HG03558 (cell line): ENCODE measurements at regions not wholly inside any gene's neighbourhood (a gene's known extent, or its start where the extent isn't known, plus 50 kb on each side); places are given as distances from the start of the nearest gene placed in this dataset.
"Not testable (repeated sequence)": the region's sequence is repeated elsewhere in the genome, so short reads cannot be mapped to it uniquely, and the experiment has no call there.

Source experiments
- ATAC-seq: cut with Tn5 transposase; IDR thresholded peaks from one replicate; pipeline ENCODE4 v1.9.1; 2021; ENCODE audit warnings: moderate number of reproducible peaks; ENCODE audit not compliant: unreplicated experiment; ENCODE audit errors: extremely low read depth

DNA sequence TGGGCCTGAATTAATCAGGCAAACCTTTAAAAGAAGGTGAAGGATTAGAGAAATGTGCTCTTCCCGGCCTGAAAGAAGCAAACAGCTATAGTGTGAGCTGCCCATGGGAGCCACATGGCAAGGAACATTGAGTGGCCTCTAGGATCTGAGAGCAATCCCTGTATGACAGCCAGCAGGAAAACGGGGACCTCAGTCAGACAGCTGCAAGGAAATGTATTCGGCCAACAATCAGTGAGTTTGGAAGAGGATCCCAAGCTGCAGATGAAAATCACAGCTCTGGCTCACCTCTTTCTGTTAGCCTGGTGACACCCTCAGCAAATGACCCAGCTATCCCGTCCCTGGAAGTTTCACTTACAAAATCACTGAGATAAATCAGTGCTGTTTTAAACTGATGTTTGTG lies 309.2 kb downstream of the SH3GL2 start:
- ATAC-seq = no peak

DNA sequence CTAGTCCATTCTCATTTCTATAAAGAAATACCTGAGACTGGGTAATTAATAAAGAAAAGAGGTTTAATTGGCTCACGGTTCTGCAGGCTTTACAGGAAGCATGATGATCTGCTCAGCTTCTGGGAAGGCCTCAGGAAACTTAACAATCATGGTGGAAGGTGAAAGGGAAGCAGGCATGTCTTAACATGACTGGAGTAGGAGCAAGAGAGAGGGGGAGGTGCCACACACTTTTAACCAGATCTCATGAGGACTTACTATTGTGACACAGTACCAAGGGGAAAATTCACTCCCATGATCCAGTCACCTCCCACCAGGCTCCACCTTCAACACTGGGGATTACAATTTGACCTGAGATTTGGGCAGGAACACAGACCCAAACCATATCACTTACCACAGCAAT lies 310.1 kb downstream of the SH3GL2 start:
- not testable (repeated sequence) for ATAC-seq

DNA sequence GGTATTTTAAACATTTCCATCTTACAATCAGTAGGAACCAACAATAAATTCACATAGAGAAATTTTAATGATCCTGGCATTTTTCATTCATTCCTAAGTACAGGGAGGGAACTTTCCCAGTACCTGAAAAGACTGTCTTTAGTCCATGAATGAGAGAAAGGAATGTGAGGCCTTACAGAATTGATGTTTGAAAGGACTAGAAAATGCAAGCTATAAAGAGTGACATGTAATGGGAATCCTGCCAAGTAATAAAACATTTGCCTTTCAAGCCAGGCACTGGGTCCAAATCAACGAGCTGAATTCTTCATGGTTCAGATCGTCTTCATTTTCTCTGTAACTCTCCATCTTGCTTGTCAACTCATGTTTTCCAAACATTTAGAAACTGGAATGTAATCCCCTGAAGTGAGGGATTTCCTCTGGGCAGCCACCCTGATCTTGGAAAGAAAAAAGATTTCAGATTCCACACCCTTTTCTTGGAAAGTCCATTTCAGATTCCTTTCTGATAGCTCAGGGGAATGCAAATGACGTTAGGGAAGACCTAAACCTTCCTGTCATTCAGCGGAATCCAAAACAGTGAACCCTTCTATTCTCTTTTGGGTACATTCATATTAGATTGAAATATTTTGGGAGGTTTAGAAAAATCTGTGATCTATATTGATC lies 315.8 kb downstream of the SH3GL2 start:
- ATAC-seq = no peak

DNA sequence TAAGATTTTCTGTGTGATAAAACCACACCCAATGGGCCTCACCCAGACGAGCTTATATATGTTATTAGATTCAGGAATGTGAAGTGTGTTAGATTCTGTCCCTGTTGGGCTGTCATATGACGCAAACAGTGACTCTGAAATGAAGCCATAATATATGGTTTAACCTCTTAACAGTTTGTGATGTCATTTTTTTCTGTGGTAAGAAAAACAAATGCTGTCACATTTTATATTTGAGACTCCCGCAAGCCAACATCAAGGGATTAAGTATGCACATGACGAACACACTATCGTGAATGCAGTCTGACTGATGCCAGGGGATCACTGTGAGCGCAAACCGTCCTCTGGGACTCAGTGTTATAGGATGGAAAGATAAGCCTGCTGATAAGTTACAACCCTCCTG lies 321.7 kb downstream of the SH3GL2 start:
- no peak for ATAC-seq

DNA sequence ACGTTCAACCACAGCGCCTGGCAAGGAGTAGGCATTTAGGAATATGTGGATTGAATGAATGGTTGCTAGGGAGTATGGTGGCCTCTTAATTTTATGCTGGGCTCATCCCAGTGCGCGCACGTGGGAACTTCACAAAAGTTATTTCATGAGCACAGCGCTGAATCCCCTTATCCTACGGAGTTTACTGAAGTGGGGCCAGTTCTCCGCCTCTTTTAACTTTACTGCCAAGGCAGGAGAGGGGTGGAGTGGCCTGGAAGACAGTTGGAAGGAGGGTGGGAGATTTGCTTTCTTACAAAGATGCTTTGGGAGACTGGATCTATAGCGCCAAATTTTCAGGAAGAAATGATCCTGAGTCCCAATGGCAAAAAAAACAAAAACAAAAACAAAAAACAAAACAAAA lies 326.5 kb downstream of the SH3GL2 start:
- ATAC-seq = no peak

DNA sequence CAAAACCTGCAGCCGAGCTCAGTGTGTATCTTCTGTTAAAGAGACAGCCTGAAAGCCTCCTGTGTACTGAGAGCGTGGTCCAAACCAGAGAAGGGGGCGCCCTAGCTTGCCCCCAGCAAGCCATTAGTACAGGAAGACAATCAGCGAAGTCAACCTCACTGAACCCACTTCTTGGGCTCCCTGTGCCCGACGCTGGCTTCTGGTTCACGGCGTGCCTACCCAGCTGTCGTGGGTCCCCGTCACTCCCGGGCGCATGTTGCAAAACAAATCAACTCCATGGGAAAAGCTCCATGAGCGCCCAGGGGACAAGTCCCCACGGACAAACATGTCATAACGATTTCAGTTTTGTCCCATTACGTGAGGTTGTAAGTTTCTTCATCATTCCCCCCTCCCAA lies 326.9 kb downstream of the SH3GL2 start:
- ATAC-seq = no peak

DNA sequence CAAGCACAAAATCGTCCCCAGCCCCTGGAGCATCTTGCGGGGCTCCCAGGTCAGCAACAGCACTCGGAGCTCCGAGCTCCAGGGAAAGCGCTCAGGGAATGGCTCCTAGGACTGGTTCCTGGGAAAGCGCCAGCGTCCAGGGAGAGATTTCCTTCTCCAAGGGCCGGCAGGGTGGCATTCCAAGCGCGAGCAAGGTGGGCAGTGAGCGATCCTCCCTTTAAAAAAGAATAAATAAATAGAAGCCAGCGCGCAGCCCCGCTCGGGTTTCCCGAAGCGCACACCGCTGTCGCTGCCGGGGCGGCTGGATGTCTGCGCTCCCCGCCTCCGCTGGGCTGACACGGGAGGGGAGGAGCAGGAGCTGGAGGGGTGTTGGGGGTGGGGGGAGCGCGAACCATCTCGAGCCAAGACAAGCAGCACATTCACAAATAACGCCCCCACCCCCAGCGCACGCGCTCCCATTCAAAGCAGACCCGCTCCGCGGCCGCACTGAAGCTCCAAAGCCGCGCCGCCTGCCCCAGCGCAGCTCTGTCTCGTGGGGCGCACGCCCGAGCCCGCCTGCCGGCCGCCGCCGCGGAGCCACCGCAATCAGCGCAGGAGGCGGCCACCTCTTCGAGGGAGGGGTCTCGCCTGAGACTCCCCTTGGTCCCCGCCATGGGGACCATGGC lies 327.4 kb downstream of the SH3GL2 start:
- no peak for ATAC-seq

DNA sequence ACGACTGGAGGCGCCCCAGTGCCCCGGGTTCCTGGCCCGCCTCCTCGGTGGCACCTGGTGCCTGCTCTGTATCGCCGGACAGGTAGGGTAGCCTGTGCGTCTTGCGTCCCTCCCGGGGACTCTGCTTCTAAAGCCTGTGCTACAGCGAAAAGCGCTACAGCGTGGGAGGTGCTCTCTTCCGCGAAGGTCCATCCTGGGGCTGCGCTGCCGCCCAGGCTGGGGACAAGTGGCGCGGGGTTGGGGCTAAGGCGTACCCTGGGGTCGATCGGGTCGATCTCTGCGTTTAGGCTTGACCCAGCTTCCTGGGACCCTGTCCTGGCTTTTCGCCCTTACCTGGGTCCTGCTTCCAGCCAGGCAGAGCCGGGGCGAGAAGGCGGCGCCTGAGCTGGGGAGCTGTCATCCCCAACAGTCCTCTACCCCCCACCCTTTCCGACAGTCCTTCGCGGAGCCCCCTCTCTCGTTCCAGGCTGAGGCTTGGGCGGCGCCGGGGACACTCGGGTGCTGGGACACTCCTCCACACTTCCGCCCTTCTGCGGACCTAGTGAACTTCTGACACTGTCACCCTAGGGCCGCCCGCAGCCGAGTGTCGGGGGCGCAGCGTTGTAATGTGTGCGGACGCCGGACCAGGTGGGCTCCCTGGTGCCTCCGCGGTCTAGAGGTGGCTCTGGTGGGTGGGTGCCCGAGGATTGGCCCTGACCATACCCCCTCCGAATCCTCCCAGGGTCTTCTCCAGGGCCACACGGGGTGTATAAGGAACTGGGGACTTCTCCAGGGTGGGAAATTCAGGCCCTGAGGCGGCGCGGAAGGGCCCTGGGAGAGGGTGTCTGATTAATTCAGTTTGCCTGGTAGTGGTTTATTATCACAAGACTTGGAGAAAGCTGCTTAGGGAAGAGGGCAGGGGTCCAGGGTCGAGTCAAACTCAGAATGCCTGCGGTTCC lies 328.2 kb downstream of the SH3GL2 start:
- ATAC-seq = no peak

DNA sequence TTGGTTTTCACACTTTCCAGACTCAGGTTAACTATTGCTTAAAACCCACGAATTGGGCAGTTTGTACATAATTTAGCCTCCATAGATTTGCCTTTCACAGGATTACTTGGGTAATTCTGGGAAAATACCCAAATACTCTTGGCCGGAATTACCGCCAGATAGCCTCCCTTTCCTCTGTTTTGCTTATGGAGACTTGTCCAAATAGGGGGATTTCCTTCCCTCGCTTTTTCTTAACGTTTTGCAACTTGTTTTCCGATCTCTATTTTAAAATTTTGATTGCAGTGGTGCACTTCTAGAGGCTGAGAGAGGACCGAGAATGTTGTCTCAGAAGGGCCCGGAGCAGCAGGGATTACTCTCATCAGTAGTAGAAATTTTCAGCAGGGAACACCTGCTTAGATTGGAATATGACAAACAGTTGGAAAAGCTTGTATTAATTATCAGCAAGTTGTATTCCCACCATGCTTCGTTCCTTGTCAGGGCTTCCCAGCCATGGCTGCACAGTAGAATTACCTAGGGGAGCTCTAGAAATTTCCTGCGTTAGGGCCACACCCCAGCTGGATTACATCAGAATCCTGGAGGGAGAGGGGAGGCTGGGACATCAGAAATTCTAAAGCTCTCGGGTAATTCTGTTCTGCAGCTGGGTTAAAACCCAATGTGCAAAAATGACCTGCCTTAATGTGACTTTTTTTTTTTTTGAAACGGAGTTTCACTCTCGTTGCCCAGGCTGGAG lies 329.1 kb downstream of the SH3GL2 start:
- no peak for ATAC-seq

DNA sequence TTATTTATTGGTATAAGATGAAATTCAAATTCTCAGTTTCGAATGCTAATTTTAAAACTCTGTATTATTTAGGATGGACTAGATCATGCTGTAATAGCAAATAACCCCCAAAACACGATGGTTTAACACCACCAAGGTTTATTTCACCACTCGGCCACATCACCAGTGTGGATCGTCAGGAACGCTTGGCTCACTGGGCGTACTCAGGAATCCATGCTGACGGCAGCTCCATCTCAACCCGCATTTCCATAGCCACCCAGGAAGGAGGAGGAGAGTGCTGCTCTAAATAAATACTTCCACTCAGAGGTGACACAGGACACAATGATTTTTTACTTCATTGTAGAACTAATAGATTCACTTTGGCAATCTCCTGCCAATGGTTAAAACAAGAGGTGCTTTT lies 347.4 kb downstream of the SH3GL2 start:
- ATAC-seq = no peak

DNA sequence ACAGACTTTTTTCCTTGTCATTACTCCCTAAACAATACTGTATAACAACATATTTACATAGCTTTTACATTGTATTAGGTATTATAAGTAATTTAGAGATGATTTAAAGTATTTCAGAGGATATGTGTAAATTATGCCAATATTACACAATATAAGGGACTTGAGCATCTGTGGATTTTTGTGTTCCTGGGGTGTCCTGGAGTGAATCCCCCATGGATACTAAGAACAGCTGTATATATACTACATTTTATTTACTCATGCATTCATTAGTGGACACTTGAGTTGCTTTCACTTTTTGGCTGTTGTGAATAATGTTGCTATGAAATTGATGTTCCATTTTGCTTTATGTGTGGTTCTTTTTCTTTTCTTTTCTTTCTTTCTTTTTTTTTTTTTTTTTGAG lies 348.8 kb downstream of the SH3GL2 start:
- no peak for ATAC-seq

DNA sequence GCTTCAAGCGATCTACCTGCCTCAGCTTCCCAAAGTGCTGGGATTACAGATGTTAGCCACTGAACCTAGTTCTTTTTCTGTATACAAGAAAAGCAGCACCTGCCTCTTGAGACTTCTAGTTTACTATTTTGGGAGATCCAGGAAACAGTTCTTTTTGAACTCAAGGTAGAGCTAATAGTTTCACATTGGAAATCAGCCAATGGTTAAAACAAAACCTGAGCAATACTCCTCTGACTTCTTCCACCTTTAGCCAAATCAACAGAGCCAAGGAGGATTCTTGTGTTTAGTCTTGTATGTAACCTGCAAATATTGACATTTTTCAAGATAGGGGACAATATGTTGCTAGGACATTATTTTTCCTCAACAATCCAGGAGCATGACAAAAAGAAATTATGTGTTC lies 349.4 kb downstream of the SH3GL2 start:
- no peak for ATAC-seq

DNA sequence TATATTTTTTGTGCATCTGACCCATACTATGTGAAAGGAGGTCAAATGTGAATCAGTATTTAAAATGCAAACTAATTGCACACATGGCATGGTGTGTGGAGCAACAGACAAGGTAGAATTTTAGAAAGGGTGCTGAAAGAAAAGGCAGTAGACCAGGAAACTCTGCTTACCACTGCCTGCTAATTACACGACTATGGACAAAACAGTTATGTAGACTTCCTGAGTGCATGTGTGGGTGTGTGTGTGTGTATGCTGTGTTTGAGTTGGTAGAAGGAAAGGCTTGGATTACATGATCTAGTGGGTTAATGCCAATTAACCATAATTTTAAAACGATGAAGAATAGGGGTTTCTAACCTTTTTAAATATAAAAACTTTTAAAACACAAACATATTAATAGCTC lies 349.9 kb downstream of the SH3GL2 start:
- ATAC-seq = no peak

DNA sequence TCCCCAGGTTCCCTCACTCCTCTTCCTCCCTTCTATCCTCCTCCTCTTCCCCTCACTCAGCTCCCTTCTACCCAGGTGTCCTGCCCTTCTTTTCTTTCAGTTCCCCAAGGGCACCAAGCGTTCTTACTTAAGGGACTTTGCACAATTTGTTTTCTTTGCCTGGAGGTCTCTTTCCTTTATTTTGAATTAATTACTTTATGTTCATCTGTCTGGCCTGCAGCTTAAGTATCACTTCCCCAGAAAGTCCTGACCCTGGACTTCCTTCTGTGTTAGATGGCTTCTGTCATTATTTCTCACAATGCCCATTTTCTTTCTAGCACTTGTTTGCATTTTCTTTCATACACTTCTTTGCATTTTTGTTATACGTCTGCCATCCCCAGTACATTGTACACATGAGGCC lies 350.6 kb downstream of the SH3GL2 start:
- no peak for ATAC-seq

DNA sequence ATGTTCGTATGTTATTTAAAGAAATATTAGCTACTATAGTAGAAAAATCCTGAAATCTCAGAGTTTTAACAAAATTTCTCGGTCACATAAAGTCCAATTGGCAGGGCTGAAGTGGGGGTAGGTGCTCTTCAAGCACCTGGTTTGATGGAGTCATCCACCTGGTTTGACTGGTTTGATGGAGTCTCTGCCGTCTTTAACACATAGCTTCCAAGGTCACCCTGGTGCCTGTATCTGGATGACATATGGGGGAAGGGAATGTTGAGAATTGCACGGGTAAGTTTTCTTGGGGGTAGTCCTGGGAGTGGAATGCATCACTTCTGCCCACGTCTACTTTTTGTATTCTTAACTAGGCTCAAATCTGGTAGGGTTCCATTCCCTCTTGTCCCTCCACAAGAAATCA lies 351.2 kb downstream of the SH3GL2 start:
- no peak for ATAC-seq

DNA sequence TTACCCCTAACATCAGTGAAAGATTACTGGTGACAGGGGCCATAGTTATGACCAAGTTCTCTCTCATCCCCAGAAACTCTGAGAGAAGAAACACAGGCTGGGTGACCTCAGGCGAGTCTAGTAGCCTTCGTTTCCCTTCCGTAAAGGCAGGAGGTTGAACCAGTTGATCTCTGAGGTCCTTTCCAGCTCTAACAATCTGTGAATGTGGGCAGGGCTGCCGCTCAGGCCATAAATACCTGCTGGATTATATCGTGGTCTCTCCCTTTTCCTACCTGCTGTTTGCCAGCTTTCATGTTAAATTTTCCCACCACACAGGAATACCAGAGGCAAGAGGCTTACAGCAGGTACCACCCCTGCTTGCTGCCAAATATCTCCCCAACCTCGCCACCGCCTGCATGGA lies 357.5 kb downstream of the SH3GL2 start:
- ATAC-seq = no peak

DNA sequence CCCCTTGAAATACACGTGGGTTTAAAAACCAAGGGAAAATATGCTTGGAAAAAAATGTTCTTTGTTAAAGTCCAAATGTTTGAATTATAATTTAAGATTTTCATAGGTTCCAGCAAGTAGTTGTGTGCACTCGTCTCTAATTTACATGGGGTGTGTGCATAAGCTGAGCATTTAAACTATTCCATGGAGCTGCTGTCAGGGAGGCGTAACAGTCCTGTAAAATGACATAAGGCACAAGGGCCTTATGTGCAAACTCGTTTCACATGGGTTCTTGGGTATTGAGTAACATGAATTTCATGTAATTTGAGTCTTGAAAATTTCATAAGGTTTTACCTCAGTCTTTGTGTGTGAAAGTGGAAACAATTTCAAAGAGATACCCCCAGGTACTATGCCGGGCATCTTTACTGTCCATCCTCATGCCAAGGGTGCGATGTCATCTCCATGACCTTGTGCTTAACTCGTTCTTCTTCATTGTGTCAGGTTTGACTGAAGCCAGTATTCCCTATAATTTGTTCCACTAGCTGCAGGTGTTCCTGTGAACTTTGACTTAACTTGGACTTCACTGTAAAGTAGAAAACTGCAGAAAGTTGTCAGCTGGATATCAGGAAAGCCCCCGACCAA lies 359.3 kb downstream of the SH3GL2 start:
- ATAC-seq = no peak

DNA sequence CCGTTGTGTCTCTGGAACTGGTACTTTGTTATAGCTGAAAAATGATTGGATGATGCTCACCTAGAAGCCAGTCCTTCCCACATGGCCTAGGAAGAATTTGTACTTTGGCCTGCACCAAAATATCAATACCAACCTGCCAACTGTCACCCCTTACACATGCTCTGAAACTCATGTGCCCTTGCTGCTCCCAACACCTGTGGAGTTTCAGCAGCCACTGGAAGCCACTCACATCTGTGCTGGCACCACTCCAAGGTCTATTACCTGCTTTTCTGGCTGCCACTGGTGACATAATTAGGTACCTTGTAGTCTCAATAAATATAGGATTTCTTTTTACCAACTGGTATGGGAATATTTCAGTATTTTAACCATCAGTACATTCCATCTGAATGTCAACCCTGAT lies 363.6 kb downstream of the SH3GL2 start:
- ATAC-seq = no peak

DNA sequence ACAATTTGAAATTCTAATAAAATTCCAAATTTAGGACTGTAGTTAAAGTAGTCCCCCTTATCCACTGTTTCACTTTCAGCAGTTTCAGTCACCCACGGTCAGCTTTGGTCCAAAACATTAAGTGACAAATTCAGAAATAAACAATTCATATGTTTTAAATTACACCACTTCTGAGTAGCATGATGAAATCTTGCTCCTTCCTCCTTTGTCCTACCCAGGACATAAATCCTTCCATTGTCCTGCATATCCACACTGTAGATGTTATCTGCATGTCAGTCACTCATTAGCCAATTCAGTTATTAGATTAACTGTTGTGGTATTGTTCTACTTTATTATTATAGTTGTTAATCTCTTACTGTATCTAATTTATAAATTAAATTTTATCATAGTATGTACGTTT lies 376.5 kb downstream of the SH3GL2 start:
- no peak for ATAC-seq

DNA sequence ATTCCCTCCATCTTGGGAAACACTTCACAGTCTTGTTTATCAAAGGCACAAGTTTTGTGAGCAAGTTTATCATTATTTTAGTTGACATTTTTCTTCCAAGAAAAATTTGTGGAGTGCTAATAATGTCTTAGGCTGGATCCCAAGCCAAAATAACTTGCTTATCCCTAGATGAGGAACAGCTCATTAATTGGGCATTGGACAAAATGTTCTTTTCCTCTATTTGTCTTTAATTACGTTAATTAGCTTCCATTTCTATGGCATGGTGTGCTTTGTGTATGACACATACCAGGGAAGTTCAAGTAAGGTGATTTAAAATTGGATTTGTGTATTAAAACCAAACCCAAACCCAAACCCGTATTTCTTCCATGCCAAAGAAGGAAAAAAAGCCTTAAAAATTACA lies 379.5 kb downstream of the SH3GL2 start:
- ATAC-seq = no peak
